ENCODE measurements at regions not wholly inside any gene's neighbourhood (a gene's known extent, or its start where the extent isn't known, plus 50 kb on each side); places are given as distances from the start of the nearest gene placed in this dataset.

- no peak for TF ChIP-seq NFE2L2 (IDR thresholded peaks at IDR 0.05; ENCODE audit: low read depth, low read length)
- TF ChIP-seq, protein P1, sequence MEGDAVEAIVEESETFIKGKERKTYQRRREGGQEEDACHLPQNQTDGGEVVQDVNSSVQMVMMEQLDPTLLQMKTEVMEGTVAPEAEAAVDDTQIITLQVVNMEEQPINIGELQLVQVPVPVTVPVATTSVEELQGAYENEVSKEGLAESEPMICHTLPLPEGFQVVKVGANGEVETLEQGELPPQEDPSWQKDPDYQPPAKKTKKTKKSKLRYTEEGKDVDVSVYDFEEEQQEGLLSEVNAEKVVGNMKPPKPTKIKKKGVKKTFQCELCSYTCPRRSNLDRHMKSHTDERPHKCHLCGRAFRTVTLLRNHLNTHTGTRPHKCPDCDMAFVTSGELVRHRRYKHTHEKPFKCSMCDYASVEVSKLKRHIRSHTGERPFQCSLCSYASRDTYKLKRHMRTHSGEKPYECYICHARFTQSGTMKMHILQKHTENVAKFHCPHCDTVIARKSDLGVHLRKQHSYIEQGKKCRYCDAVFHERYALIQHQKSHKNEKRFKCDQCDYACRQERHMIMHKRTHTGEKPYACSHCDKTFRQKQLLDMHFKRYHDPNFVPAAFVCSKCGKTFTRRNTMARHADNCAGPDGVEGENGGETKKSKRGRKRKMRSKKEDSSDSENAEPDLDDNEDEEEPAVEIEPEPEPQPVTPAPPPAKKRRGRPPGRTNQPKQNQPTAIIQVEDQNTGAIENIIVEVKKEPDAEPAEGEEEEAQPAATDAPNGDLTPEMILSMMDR (conservative IDR thresholded peaks at IDR 0.05; ENCODE audit: low read depth, low read length): no peak
- TF ChIP-seq, protein P2, sequence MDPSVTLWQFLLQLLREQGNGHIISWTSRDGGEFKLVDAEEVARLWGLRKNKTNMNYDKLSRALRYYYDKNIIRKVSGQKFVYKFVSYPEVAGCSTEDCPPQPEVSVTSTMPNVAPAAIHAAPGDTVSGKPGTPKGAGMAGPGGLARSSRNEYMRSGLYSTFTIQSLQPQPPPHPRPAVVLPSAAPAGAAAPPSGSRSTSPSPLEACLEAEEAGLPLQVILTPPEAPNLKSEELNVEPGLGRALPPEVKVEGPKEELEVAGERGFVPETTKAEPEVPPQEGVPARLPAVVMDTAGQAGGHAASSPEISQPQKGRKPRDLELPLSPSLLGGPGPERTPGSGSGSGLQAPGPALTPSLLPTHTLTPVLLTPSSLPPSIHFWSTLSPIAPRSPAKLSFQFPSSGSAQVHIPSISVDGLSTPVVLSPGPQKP (IDR thresholded peaks at IDR 0.05; ENCODE audit: borderline replicate concordance, low read depth, low read length): no peak
- TF ChIP-seq RFX5 (IDR thresholded peaks at IDR 0.05; ENCODE audit: low read depth, low read length): no peak
- TF ChIP-seq RAD21 (IDR thresholded peaks at IDR 0.05; ENCODE audit: low read length): no peak
- no peak for TF ChIP-seq POLR2A (IDR thresholded peaks at IDR 0.05; ENCODE audit: low read depth, low read length)
- TF ChIP-seq SMC3 (IDR thresholded peaks at IDR 0.05; ENCODE audit: low read depth, low read length): no peak
- TF ChIP-seq CHD1 (IDR thresholded peaks at IDR 0.05; ENCODE audit: low read depth, low read length): no peak
These were observed 191.5 kb upstream of the GDNF start for GRCh38 chr5:38031304-38031703.
